GM10248 (cell line): ENCODE measurements at regions not wholly inside any gene's neighbourhood (a gene's known extent, or its start where the extent isn't known, plus 50 kb on each side); places are given as distances from the start of the nearest gene placed in this dataset.
"Not testable (repeated sequence)": the region's sequence is repeated elsewhere in the genome, so short reads cannot be mapped to it uniquely, and the experiment has no call there.

Experiments used
- CTCF ChIA-PET: fragments of 300-600 bp; sonication (Branson Sonifier 250); formaldehyde crosslinking; extraction: SDS; loops from one replicate; lab custom pipeline; 2021; ENCODE audit warnings: antibody characterized with exemption; lab: Yijun Ruan, JAX
- POLR2A ChIA-PET: fragments of 350-650 bp; sonication (Branson Sonifier 250); formaldehyde crosslinking; extraction: SDS; loops from one replicate; lab custom pipeline; 2020; ENCODE audit warnings: antibody characterized with exemption; lab: Yijun Ruan, JAX
- DNase-seq: peaks from one replicate; pipeline ENCODE4 v3.0.0; 2012; ENCODE audit errors: extremely low spot score
- TF ChIP-seq, protein P1 (sequence below): IDR thresholded peaks from 2 replicates; pipeline ENCODE4 v1.5.1; 2012; ENCODE audit warnings: mild to moderate bottlenecking, low read depth; ENCODE audit errors: extremely low read depth, missing control alignments, control extremely low read depth

DNA sequence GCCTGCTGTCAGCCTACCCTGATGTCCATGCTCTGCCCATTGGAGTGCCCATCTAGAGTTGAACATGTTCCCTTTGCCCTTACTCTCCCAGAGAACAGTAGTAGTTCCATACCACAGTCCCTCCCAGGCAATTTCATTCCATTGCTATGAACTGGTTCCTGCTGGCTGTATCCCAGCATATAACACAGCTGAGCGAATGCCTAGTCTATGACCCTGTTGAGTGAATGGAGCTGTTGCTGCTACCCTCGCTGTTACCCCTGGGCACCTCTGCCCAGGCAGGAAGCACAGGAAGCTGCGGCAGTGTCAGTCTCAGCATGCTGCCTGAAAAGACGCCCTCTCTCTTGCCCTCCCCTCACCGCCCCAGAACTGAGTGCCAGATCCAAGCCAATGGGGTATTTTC is 73.3 kb downstream of the SOX3 start:
- no peak for DNase-seq
- POLR2A ChIA-PET = no interaction called here
- TF ChIP-seq, protein P1, sequence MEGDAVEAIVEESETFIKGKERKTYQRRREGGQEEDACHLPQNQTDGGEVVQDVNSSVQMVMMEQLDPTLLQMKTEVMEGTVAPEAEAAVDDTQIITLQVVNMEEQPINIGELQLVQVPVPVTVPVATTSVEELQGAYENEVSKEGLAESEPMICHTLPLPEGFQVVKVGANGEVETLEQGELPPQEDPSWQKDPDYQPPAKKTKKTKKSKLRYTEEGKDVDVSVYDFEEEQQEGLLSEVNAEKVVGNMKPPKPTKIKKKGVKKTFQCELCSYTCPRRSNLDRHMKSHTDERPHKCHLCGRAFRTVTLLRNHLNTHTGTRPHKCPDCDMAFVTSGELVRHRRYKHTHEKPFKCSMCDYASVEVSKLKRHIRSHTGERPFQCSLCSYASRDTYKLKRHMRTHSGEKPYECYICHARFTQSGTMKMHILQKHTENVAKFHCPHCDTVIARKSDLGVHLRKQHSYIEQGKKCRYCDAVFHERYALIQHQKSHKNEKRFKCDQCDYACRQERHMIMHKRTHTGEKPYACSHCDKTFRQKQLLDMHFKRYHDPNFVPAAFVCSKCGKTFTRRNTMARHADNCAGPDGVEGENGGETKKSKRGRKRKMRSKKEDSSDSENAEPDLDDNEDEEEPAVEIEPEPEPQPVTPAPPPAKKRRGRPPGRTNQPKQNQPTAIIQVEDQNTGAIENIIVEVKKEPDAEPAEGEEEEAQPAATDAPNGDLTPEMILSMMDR = no peak
- CTCF ChIA-PET = no interaction called here

DNA sequence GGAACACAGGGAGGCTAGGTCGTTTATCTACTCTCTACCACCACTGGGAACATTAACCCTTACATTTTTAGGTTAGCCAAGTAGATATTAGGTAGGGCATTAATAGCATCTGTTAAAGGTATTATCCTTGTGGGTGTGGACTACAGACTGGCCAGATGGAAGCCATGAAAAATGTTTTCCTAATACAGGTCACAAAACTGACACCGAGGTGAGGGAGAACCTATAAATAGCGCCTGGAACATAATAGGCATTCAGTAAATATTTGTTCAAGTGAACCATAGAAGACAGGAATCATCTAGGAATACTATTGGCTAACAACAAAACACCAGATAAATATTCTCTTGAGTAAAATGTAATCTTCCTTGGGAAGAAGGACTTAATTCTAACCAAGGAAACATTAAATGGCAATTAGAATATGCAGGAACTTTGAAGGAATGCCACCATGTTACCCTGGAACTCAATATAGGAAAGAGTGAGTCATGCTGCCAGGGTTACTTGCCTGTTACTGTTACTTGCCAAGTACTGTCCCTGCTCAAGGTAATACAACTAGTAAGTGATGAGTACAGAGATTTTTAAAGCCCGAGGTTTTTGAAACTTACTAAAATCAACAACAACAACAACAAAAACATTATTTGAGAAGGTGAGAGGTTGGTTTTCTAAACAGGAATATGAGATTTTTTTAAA is 79.0 kb downstream of the SOX3 start:
- DNase-seq = no peak
- POLR2A ChIA-PET = no interaction called here

DNA sequence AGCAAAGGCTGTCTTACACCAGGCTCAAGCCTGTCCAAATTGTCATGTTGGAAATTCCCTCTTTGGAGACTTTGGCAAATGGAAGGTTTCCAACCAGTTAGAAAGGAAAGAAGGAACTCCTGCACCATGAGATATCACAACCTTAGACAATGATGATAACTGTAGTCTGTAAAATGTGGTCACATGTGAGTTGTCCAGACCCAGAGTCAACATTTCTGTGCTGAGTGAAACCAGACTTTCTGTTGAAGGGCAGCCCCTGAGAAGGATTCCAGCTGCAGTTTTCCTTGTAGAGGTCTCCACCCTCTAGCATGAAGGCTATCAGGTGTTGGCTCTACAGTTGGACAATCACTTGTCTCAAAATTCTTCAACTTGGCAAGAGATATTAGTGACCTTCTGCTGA is 82.4 kb downstream of the SOX3 start:
- DNase-seq = no peak
- TF ChIP-seq, protein P1 = no peak
- ChIA-PET CTCF (no interaction called here), POLR2A (no interaction called here)

More for the DNA sequence above, 79.0 kb downstream of the SOX3 start:
- CTCF ChIA-PET = no interaction called here
- TF ChIP-seq, protein P1 = no peak

DNA sequence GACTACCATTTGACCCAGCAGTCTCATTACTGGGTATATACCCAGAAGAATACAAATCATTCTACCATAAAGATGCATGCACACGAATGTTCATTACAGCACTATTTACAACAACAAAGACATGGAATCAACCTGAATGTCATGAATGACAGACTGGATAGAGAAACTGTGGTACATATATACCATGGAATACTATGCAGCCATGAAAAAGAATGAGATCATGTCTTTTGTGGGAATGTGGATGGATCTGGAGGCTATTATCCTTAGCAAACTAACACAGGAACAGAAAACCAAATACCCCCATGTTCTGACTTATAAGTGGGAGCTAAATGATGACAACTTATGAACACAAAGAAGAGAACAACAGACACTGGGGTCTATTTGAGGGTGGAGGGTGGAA is 102.7 kb downstream of the SOX3 start:
- CTCF ChIA-PET, DNase-seq, POLR2A ChIA-PET: not testable (repeated sequence)

DNA sequence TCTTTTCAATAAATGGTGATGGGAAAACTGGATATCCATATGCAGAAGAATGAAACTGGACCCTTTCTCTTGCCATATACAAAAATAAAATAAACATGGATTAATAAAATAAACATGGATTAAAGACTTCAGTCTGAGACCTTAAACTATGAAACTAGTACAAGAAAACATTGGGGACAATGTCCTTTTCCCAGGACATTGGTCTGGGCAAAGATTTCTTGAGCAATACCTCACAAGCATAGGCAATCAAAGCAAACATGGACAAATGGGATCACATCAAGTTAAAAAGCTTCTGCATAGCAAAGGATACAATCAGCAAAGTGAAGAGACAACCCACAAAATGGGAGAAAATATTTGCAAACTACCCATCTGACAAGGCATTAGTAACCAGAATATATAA is 108.5 kb downstream of the SOX3 start:
- POLR2A ChIA-PET, CTCF ChIA-PET, DNase-seq: not testable (repeated sequence)

DNA sequence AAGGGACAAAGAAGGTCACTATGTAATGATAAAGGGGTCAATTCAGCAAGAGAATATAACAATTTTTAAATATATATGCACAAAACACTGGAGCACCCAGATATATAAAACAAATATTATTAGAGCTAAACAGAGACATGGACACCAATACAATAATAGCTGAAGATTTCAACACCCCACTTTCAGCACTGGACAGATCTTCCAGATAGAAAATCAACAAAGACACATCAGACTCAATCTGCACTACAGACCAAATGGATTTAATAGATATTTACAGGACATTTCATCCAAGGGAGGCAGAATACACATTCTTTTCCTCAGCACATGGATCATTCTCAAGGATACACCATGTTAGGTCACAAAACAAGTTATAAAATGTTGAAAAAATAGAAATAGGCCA is 111.4 kb downstream of the SOX3 start:
- ChIA-PET CTCF (no interaction called here), POLR2A (no interaction called here)
- no peak for DNase-seq
- TF ChIP-seq, protein P1 = no peak

DNA sequence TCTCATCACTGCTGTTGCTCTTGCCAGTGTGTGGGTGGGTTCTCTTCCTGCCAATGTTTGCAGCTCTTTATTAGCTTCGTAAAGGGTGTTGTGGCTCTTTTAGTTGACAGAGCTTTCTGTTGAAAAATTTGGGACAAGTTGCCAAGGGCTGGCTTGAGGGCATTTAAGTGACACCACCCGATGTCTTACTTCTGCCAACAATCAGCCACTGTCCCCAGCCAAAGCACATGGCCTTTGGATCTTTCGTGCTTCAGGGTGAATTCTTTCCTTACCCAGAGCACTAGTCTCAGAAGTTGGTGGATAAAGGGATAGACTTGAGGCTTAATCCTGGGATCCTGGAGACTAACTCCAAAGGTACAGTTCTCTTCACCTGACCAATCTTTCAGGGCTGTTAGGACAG is 113.6 kb downstream of the SOX3 start:
- no peak for DNase-seq
- CTCF ChIA-PET = no interaction called here
- POLR2A ChIA-PET = no interaction called here
- TF ChIP-seq, protein P1 = no peak

DNA sequence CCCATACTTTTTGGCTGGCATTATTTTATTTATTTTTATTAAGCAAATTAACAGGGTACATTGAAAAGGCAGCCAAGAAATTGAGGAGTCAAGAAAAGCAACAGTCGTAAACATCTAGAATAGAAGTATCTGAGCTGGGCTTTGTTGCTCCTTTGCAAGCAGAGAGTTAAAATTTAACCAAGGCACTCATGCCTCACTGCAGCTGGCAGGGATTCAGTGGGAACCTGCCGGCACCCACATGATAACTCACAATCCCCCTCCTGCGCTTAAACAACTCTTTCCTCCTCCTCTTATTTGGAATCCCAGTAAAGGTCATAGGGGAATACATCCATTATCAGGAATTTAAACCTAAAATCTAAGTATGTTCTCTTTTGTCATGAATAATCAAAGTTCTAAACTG is 115.5 kb downstream of the SOX3 start:
- TF ChIP-seq, protein P1 = no peak
- no peak for DNase-seq
- POLR2A ChIA-PET = no interaction called here
- CTCF ChIA-PET = no interaction called here
